Transverse colon (tissue), 4 donors: ENCODE measurements at regions not wholly inside any gene's neighbourhood (a gene's known extent, or its start where the extent isn't known, plus 50 kb on each side); places are given as distances from the start of the nearest gene placed in this dataset.

Experiments used
- DNase-seq: peaks from one replicate; pipeline ENCODE4 v3.0.0-alpha.2; 2019
- H3K27ac ChIP-seq, 4 donors: fragments of 200-600 bp; sonication (generic); 2 replicates each; pipeline ENCODE4 v1.5.1; 2016 to 2018; ENCODE audit warnings: inconsistent platforms in 4 of 4
- H3K27me3 ChIP-seq: fragments of 200-600 bp; sonication (generic); 2 replicates; pipeline ENCODE4 v1.5.1; 2017; ENCODE audit warnings: inconsistent platforms
- H3K36me3 ChIP-seq, 4 donors: fragments of 200-600 bp; sonication (generic); 2 replicates each; pipeline ENCODE4 v1.5.1; 2017 to 2019; ENCODE audit warnings: inconsistent platforms in 4 of 4
- H3K4me1 ChIP-seq, 4 donors: fragments of 200-600 bp; sonication (generic); 2 replicates each; pipeline ENCODE4 v1.5.1; 2017 to 2020; ENCODE audit warnings: inconsistent platforms in 4 of 4
- H3K4me3 ChIP-seq, 4 donors: fragments of 200-600 bp; sonication (generic); 1 replicate in 1 of 4; 2 replicates in 3 of 4; pipeline versions ENCODE4 v1.5.1 to v1.6.1; 2017 to 2019; ENCODE audit warnings: inconsistent platforms in 4 of 4
- H3K9me3 ChIP-seq, 2 donors: fragments of 200-600 bp; sonication (generic); 2 replicates each; pipeline ENCODE4 v1.5.1; 2017 to 2019; ENCODE audit warnings: inconsistent platforms in 2 of 2
- CTCF ChIP-seq, 5 experiments: fragments of 200-600 bp in 3 of 5; fragments of 450-650 bp in 2 of 5; sonication (generic) in 3 of 5; IDR thresholded peaks; 1 replicate in 2 of 5; 2 replicates in 3 of 5; pipeline ENCODE4 v1.5.1; 2016 to 2017; ENCODE audit warnings: antibody characterized with exemption in 5 of 5, inconsistent platforms in 3 of 5, mild to moderate bottlenecking in 2 of 5, moderate library complexity in 1 of 5
- EP300 ChIP-seq: sonication (generic); formaldehyde crosslinking; IDR thresholded peaks from one replicate; pipeline ENCODE4 v1.6.1; 2017; ENCODE audit warnings: antibody characterized with exemption, low read depth
- POLR2A ChIP-seq: fragments of 450-650 bp; IDR thresholded peaks from one replicate; pipeline ENCODE4 v1.6.1; 2016; ENCODE audit warnings: antibody characterized with exemption, mild to moderate bottlenecking, moderate library complexity
- POLR2AphosphoS5 ChIP-seq, 3 donors: sonication (generic); formaldehyde crosslinking; IDR thresholded peaks; one replicate each; pipeline ENCODE4 v1.6.1; 2016; ENCODE audit warnings: antibody characterized with exemption in 3 of 3
- WGBS, 2 donors: methylation state at CpG; one replicate each; pipeline ENCODE4 v1.1.5; 2018; ENCODE audit warnings: low coverage in 1 of 2; 5-methylcytosine and 5-hydroxymethylcytosine counted together
- in situ Hi-C, 4 donors: fragments of 200-750 bp; cut with MboI; loops; one replicate each; pipeline versions ENCODE4 v1.15.0 to v1.15.1; 2017; ENCODE audit warnings: low sequenced_read_pairs in 3 of 4, low pct_ligation_motif_present in 1 of 4, low pct_unique_long_range_greater_than_20kb in 1 of 4
- intact Hi-C: fragments of 100-400 bp; cut with DNase I; formaldehyde crosslinking; loops from one replicate; pipeline ENCODE4 v1.15.1; 2023; ENCODE audit warnings: low total_unique reads

GRCh38 chr14:95765051-95765450 is 51.1 kb upstream of the TCL1A start:
- no peaks in the 10 kb centered on the region for H3K36me3 ChIP-seq
- no peak overlapping the region for H3K27ac ChIP-seq
- no peak for DNase-seq
- TF ChIP-seq POLR2A (no peak), POLR2AphosphoS5 (IDR thresholded peaks at IDR 0.05) (no peak), EP300 (no peak), CTCF (IDR thresholded peaks at IDR 0.05) (no peak)
- intact Hi-C loops = no loop called here
- H3K4me1 ChIP-seq = no peaks in the 10 kb centered on the region
- no peaks in the 10 kb centered on the region for H3K27me3 ChIP-seq
- in situ Hi-C loops = no loop called here
- H3K4me3 ChIP-seq = no peak overlapping the region
- H3K9me3 ChIP-seq = no peaks in the 10 kb centered on the region
- WGBS, 2 donors = 40 to 54% methylated on average over 1 to 9 of the region's 9 CpGs

DNA sequence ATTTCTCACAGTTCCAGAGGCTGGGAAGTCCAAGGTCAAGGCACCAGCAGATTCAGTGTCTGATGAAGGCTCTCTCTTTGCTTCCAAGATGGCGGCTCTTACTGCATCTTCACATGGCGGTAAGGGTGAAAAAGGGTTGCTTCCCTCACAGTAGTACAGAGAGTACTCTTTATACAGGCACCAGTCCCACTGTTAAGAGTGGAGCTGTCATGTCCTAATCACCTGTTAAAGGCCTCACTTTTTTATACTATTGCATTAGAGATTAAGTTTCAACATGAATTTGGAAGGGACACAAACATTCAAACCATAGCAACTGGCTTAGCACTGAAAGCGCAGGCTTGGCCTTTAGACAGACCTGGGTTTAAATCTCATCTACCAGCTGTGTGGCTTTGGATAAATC is 50.0 kb upstream of the TCL1A start:
- no peak overlapping the region for H3K27ac ChIP-seq
- 90 to 91% methylated on average over 3 of the region's 3 CpGs for whole genome bisulfite sequencing, 2 donors
- TF ChIP-seq POLR2A (no peak), EP300 (no peak), CTCF (IDR thresholded peaks at IDR 0.05) (no peak), POLR2AphosphoS5 (IDR thresholded peaks at IDR 0.05) (no peak)
- no peaks in the 10 kb centered on the region for H3K27me3 ChIP-seq
- in situ Hi-C loops = no loop called here
- no peaks in the 10 kb centered on the region for H3K4me1 ChIP-seq
- H3K4me3 ChIP-seq = no peak overlapping the region
- DNase-seq = no peak
- no peaks in the 10 kb centered on the region for H3K9me3 ChIP-seq
- intact Hi-C loops = no loop called here
- H3K36me3 ChIP-seq = no peaks in the 10 kb centered on the region
